Posterior vena cava (tissue), 2 donors: ENCODE measurements at regions not wholly inside any gene's neighbourhood (a gene's known extent, or its start where the extent isn't known, plus 50 kb on each side); places are given as distances from the start of the nearest gene placed in this dataset.

ENCODE experiments used
- DNase-seq: peaks from one replicate; pipeline ENCODE4 v3.0.0-alpha.2; 2020; ENCODE audit warnings: low spot score
- intact Hi-C, 2 donors: fragments of 100-400 bp; cut with DNase I; formaldehyde crosslinking; loops; one replicate each; pipeline versions ENCODE4 v1.14.1 to v1.14.2; 2022 to 2023
- donor health status: DM: yes; HTN: yes; CAD: no.
- donor health status: DM: yes; HTN: yes; CAD: no.

GRCh38 chr9:135216791-135217441 lies 129.4 kb downstream of the OLFM1 start:
- DNase-seq = peak; percentile 66
- intact Hi-C loops = no loop called here

DNA sequence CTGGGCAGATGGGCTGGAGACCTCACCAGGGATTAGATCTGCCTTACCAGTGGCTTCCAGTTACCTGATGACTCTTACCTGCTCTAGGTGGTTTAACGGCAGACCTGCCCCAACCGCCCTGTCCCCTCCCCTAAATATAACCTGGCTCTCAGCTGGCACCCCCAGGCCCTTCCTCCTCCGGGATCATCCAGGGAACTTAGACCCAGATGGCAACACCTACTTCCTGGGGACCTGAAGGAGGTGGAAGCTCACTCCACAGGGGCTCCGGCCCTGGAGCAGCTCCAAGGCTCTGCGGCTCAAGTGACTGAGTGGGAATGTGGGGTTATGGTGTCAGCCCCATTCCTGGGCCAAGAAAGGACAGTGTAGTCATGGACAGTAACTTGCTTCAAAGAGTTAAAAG lies 130.4 kb downstream of the OLFM1 start:
- intact Hi-C loops = no loop called here
- DNase-seq = peak; percentile 48

GRCh38 chr9:135218331-135219225 lies 131.1 kb downstream of the OLFM1 start:
- DNase-seq = peak; percentile 74
- intact Hi-C loops = no loop called here

DNA sequence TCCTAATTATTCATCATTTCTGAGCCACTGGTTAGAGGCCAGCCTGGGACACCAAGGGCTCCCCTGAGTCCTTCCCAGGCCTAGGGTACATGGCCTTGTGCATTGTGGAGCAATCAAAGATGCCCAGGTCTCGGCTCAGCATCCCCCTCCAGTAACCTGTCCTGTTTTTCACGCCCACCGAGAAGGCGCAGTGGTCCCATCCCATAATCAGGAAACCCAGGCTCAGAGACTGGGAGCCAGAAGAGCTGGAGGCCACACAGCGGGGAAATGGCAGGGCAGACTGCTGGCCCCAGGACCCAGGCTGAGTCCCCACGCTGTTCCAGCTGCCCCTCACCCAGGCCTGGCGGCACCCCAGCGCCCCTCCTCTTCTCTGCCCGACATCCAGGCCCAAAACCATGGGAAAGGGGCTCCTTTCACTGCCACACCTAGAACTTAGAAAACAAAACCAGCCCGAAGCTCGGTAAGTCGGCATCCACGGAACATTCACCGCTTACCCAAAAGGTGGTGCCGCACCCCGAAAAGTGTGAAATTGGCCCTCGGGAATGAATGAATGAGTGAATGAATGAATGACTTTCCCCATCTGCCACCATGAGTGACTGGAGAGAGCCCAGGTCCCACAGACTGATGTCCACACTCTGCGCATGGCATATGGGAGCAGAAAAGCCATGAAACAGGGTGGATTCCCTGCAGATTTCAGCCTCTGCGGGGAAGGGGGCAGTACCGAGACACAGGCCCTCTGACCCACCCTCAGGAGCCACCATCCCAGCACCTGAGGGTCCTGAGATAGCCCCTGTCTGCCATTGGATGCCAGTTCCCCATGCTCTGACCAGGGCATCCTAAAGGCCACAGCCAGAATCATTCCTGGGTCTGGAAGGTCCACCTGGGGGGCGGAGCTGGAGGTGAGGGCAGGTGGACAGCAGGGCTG lies 132.5 kb downstream of the OLFM1 start:
- intact Hi-C loops = loop anchor here in 1 of 2 donors (10.0 kb wide), 1 partner anchor 75 kb away; no protein-coding TSS in a partner anchor
- DNase-seq = peak; percentile 61

DNA sequence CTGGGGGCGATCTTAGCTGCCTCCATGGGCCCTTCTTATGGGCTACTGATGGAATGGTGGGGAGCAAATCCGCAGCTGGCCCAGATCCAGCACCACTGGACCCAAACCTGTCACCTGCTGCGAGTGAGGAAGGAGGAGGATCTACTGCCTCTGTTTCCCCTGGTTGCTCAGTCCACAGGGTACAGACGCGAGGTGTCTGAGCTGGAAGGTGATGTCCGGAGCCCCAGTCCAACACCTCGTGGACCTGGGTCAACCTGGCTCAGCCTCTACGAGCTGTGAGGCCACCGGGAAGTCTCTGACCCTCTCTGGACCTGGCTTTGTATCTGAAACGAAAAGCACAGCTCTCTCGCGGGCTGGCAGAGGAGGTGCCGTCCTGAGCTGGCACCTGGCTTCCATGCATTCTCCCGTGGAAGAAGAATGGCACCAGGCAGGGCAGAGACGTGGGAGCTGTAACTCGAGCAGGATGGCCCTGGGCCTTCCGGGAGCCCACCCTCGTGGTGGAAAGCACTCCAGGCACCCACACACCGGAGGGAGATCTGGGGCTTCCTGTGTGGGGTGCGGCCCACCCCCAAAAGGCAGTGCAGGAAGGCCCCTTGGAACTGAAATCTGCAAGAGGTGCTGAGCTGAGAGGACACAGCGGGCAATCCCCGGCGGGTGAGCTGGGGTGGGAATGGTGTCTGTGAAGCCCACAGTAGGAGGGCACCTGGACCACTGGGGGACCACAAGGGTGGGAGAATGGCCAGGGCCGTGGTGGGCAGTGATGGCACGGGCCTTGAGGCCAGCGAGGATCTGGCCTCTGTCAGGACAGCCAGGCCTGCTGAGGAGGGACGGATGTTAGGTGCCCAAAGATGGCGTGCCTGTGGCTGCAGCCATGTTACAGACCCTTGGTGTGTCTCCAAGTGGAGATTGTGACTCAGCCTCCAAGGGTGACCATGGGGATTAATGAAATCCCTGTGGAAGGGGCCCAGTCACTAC lies 133.4 kb downstream of the OLFM1 start:
- intact Hi-C loops = loop anchor here in 1 of 2 donors (10.0 kb wide), 1 partner anchor 74 kb away; no protein-coding TSS in a partner anchor
- DNase-seq = peak; percentile 71

DNA sequence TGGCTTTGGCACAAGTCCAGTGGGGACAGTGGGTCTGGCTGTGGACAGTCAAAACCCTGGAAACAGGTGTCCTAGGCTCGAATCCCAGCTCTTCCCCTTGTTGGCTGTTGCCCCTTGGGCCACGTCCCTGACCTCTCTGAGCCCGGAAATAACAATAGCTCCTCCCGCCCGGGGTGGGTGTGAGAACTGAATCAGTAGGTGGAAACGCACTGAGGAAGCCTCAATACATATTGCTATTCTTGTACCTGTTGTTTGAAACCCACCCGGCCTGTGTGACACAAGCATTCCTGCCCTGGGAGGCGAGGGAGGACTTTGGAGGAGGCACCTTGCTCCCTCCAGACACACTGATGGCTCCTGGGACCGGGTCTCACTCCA lies 134.1 kb downstream of the OLFM1 start:
- intact Hi-C loops = loop anchor here in 1 of 2 donors (10.0 kb wide), 1 partner anchor 73 kb away; no protein-coding TSS in a partner anchor
- DNase-seq = no peak

DNA sequence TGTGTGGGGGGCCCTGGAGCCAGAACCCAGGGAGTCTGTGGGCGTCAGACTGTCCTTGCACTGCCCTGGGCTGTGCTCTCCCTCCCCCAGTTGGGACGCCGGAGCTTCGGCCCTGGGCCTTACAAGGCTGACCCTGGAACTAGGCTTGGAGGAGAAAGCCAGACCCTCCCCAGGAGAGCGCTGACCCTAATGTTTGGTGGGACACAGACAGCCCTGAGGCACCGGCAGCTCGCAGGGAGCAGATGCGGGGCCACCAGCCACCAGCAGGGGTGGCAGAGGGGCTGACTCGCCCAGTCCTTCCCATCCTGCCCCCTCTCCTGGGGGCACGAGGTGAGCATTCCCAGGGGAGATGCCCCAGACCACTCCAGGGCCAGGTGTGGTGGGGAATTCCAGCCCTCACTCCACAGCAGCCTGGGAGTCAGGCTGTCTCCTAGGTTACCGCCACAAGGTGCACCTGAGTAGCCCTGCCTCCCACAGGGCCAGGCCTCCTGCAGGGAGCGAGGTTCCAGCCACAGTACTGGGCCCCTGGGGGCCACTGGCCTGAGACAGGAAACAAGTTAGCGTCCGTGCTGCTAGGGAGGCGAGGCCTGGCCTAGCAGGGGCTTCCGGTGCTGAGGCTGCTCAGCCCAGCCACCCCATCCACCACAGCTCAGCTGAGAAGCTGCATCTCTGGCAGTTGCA lies 134.6 kb downstream of the OLFM1 start:
- peak; percentile 70 for DNase-seq
- intact Hi-C loops = loop anchor here in 1 of 2 donors (10.0 kb wide), 1 partner anchor 73 kb away; no protein-coding TSS in a partner anchor

GRCh38 chr9:135222881-135223760 lies 135.7 kb downstream of the OLFM1 start:
- intact Hi-C loops = loop anchor here in 1 of 2 donors (10.0 kb wide), 1 partner anchor 72 kb away; no protein-coding TSS in a partner anchor
- DNase-seq = peak; percentile 73

DNA sequence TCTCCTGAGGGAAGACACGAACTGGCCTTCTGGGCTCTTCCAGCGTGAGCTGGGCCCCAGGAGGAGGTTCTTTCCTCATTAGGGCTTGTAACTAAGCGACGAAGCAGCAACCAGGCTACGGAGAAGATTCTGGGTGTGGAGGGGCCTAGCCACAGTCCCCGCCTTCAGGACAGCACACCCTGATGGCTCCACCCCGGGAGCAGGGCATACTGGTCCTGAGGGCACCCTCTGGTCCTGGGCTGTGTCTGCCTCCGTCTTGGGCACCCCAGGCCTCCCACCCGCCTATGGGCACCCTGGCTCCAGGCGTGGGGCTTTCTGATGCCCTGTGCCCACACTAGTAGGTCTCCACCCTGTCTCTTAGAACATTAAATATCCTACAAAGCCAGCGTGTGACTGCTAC lies 136.4 kb downstream of the OLFM1 start:
- peak; percentile 68 for DNase-seq
- intact Hi-C loops = loop anchor here in 1 of 2 donors (10.0 kb wide), 1 partner anchor 71 kb away; no protein-coding TSS in a partner anchor

GRCh38 chr9:135224286-135224877 lies 136.9 kb downstream of the OLFM1 start:
- intact Hi-C loops = loop anchor here in 1 of 2 donors (10.0 kb wide), 1 partner anchor 70 kb away; no protein-coding TSS in a partner anchor
- DNase-seq = peak; percentile 58

DNA sequence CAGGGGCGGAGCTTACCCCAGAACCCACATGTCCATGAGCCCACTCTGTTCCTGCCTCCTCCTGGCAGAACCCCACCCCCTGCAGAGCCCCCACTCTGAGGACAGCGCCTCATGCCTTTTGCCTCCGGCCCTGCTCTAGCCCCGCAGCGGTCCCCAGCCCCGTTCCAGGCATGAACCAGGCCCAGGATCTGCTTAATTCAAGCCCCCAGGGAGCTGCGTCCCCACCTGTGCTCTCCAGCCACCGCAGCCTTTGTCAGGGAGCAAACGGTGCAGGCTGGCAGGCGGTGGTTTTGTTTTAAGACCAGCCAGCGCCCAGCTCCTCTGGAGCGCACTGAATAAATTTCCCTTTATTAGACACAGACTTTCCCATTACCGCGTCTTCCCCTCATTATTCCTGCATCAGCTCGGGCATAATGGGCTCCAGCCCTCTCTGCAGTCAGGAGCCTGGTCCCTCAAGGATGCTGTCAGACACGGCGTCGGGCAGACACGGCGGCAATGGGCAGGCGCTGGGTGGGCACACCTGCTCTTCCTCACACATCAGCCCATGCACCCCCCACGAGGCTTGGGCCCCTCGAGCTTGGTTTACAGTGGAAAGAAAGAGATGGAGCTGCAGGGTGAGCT lies 137.6 kb downstream of the OLFM1 start:
- DNase-seq = peak; percentile 61
- intact Hi-C loops = loop anchor here in 1 of 2 donors (10.0 kb wide), 1 partner anchor 70 kb away; no protein-coding TSS in a partner anchor

DNA sequence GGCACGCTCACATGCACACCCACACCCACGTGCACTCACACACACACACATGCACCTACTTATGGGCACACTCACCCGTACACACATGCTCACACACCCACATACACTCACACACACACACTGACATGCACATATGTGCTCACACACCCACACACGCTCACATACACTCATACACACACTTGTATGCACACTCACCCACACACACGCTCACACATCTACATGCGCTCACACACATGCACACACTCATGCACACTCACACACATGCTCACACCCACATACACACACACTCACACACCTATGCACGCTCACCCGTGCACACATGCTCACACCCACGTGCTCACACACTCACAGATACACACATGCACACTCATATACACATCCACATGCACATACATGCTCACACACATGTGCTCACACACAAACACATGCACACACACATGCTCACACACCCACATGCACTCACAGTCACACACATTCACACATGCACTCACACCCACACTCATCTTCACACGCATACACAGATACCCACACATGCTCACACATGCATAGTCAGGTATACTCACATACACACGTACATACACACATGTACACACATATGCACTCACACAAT lies 138.3 kb downstream of the OLFM1 start:
- intact Hi-C loops = loop anchor here in 1 of 2 donors (10.0 kb wide), 1 partner anchor 69 kb away; no protein-coding TSS in a partner anchor
- DNase-seq = peak; percentile 15

GRCh38 chr9:135226369-135227050 lies 139.0 kb downstream of the OLFM1 start:
- intact Hi-C loops = loop anchor here in 1 of 2 donors (10.0 kb wide), 1 partner anchor 68 kb away; no protein-coding TSS in a partner anchor
- DNase-seq = peak; percentile 71

- peak; percentile 50 for DNase-seq
- intact Hi-C loops = loop anchor here in 1 of 2 donors (10.0 kb wide), 1 partner anchor 67 kb away; no protein-coding TSS in a partner anchor
These were observed 140.3 kb downstream of the OLFM1 start for GRCh38 chr9:135227641-135228251.
